ENCODE measurements at regions not wholly inside any gene's neighbourhood (a gene's known extent, or its start where the extent isn't known, plus 50 kb on each side); places are given as distances from the start of the nearest gene placed in this dataset.
"Not testable (repeated sequence)": the region's sequence is repeated elsewhere in the genome, so short reads cannot be mapped to it uniquely, and the experiment has no call there.

GRCh38 chr11:122022646-122023045, 93.4 kb downstream of the BLID start:
- no peak for DNase-seq

GRCh38 chr11:122020902-122021301, 95.1 kb downstream of the BLID start:
- no peak for DNase-seq

GRCh38 chr11:122019908-122020694, 95.9 kb downstream of the BLID start:
- no peak for DNase-seq

- DNase-seq, result peak; percentile 67
Observed at GRCh38 chr11:122007601-122008071, 108.4 kb downstream of the BLID start.

- DNase-seq, result no peak
Observed at GRCh38 chr11:122004446-122004845, 111.6 kb downstream of the BLID start.

- DNase-seq, result no peak
Observed at GRCh38 chr11:122002926-122003325, 113.1 kb downstream of the BLID start.

- no peak for DNase-seq
Observed at GRCh38 chr11:122002047-122002446, 114.0 kb downstream of the BLID start.

GRCh38 chr11:121999651-122000050, 116.4 kb downstream of the BLID start:
- no peak for DNase-seq

- DNase-seq, result no peak
Observed at GRCh38 chr11:121996574-121996973, 119.4 kb downstream of the BLID start.

GRCh38 chr11:121983901-121984300, 132.1 kb downstream of the BLID start:
- no peak for DNase-seq

GRCh38 chr11:121977914-121978313, 138.1 kb downstream of the BLID start:
- DNase-seq, result not testable (repeated sequence)

GRCh38 chr11:121968638-121969037, 147.4 kb downstream of the BLID start:
- no peak for DNase-seq

- no peak for DNase-seq
Observed at GRCh38 chr11:121967131-121967704, 148.8 kb downstream of the BLID start.

- DNase-seq, result no peak
Observed at GRCh38 chr11:121965330-121965729, 150.7 kb downstream of the BLID start.

GRCh38 chr11:121964591-121964990, 151.4 kb downstream of the BLID start:
- no peak for DNase-seq

- DNase-seq, result not testable (repeated sequence)
Observed at GRCh38 chr11:121963846-121964245, 152.2 kb downstream of the BLID start.

GRCh38 chr11:121961321-121961801, 154.7 kb downstream of the BLID start:
- DNase-seq, result peak; percentile 33

- peak; percentile 16 for DNase-seq
Observed at GRCh38 chr11:121958971-121959325, 157.1 kb downstream of the BLID start.

GRCh38 chr11:121958323-121958970, 157.6 kb downstream of the BLID start:
- DNase-seq, result no peak

GRCh38 chr11:121953122-121953521, 162.9 kb downstream of the BLID start:
- no peak for DNase-seq

- DNase-seq, result no peak
Observed at GRCh38 chr11:121950160-121950559, 165.9 kb downstream of the BLID start.

GRCh38 chr11:121946514-121946913, 169.5 kb downstream of the BLID start:
- no peak for DNase-seq
